Activated naive CD4-positive, alpha-beta T cell treated with anti-CD3 and anti-CD28 coated beads for 36 hours (primary cell): ENCODE measurements at regions not wholly inside any gene's neighbourhood (a gene's known extent, or its start where the extent isn't known, plus 50 kb on each side); places are given as distances from the start of the nearest gene placed in this dataset.

Experiments
- CTCF ChIA-PET: fragments of 350-600 bp; sonication (Branson Sonifier 250); formaldehyde crosslinking; loops from one replicate; lab custom pipeline; 2021; ENCODE audit warnings: antibody characterized with exemption; lab: Charles Lee
- DNase-seq: peaks from one replicate; pipeline ENCODE4 v3.0.0-alpha.2; 2020
- H3K27ac Mint-ChIP-seq: one replicate; pipeline ENCODE4 v1.8.0; 2021; ENCODE audit warnings: mild to moderate bottlenecking, mixed read lengths
- H3K27me3 Mint-ChIP-seq: one replicate; pipeline ENCODE4 v1.8.0; 2021; ENCODE audit warnings: low read depth, mixed read lengths
- H3K36me3 Mint-ChIP-seq: one replicate; pipeline ENCODE4 v1.8.0; 2021; ENCODE audit warnings: low read depth, mixed read lengths
- H3K4me1 Mint-ChIP-seq: one replicate; pipeline ENCODE4 v1.8.0; 2021; ENCODE audit warnings: low read depth, mixed read lengths
- H3K4me3 Mint-ChIP-seq: one replicate; pipeline ENCODE4 v1.8.0; 2021; ENCODE audit warnings: mild to moderate bottlenecking, moderate library complexity, mixed read lengths
- H3K9me3 Mint-ChIP-seq: one replicate; pipeline ENCODE4 v1.8.0; 2021; ENCODE audit warnings: mixed read lengths
- intact Hi-C: fragments of 100-400 bp; cut with micrococcal nuclease; formaldehyde crosslinking; loops from one replicate; pipeline ENCODE4 v1.15.1; 2023

- H3K4me1 Mint-ChIP-seq, result peaks cover 7% of the 10 kb centered on the region
- H3K9me3 Mint-ChIP-seq, result no peaks in the 10 kb centered on the region
- intact Hi-C loops, result no loop called here
- no peak overlapping the region for H3K27ac Mint-ChIP-seq
- no peaks in the 10 kb centered on the region for H3K36me3 Mint-ChIP-seq
- peaks cover 10% of the 10 kb centered on the region for H3K27me3 Mint-ChIP-seq
- no peak for DNase-seq
- CTCF ChIA-PET, result no interaction called here
- no peak overlapping the region for H3K4me3 Mint-ChIP-seq
Observed at GRCh38 chr9:95752129-95752731, 123.3 kb upstream of the ERCC6L2 start.

GRCh38 chr9:95751520-95751790 lies 124.0 kb upstream of the ERCC6L2 start:
- Mint-ChIP-seq H3K9me3 (no peaks in the 10 kb centered on the region), H3K4me3 (no peak overlapping the region), H3K36me3 (no peaks in the 10 kb centered on the region), H3K27me3 (peaks cover 10% of the 10 kb centered on the region), H3K27ac (no peak overlapping the region), H3K4me1 (peaks cover 7% of the 10 kb centered on the region)
- DNase-seq, result no peak
- CTCF ChIA-PET, result no interaction called here
- intact Hi-C loops, result no loop called here

GRCh38 chr9:95750725-95751519 lies 124.6 kb upstream of the ERCC6L2 start:
- no peak overlapping the region for H3K4me3 Mint-ChIP-seq
- intact Hi-C loops, result loop anchor here (1.0 kb wide), 1 partner anchor 27 kb away; no protein-coding TSS in a partner anchor
- CTCF ChIA-PET, result interaction anchor here (0.8 kb wide), 1 partner anchor 170 kb away, joined by 3 read pairs; no protein-coding TSS in a partner anchor
- no peak overlapping the region for H3K27ac Mint-ChIP-seq
- H3K4me1 Mint-ChIP-seq, result peaks cover 7% of the 10 kb centered on the region
- H3K9me3 Mint-ChIP-seq, result no peaks in the 10 kb centered on the region
- peaks cover 10% of the 10 kb centered on the region for H3K27me3 Mint-ChIP-seq
- DNase-seq, result peak; percentile 64
- no peaks in the 10 kb centered on the region for H3K36me3 Mint-ChIP-seq

GRCh38 chr9:95749493-95749892 lies 126.0 kb upstream of the ERCC6L2 start:
- Mint-ChIP-seq H3K4me1 (peaks cover 7% of the 10 kb centered on the region), H3K4me3 (no peak overlapping the region), H3K27ac (no peak overlapping the region), H3K36me3 (no peaks in the 10 kb centered on the region), H3K9me3 (no peaks in the 10 kb centered on the region), H3K27me3 (peaks cover 10% of the 10 kb centered on the region)
- CTCF ChIA-PET, result no interaction called here
- no peak for DNase-seq
- intact Hi-C loops, result no loop called here

- Mint-ChIP-seq H3K36me3 (no peaks in the 10 kb centered on the region), H3K27ac (no peak overlapping the region), H3K9me3 (no peaks in the 10 kb centered on the region), H3K4me3 (no peak overlapping the region), H3K4me1 (peaks cover 7% of the 10 kb centered on the region), H3K27me3 (peaks cover 7% of the 10 kb centered on the region)
- CTCF ChIA-PET, result interaction anchor here (0.6 kb wide), 1 partner anchor 89 kb away, joined by 3 read pairs; no protein-coding TSS in a partner anchor
- no peak for DNase-seq
- intact Hi-C loops, result no loop called here
Observed at GRCh38 chr9:95746408-95747180, 128.9 kb upstream of the ERCC6L2 start.

GRCh38 chr9:95742821-95743220 lies 132.7 kb upstream of the ERCC6L2 start:
- no peaks in the 10 kb centered on the region for H3K36me3 Mint-ChIP-seq
- CTCF ChIA-PET, result no interaction called here
- H3K4me3 Mint-ChIP-seq, result no peak overlapping the region
- intact Hi-C loops, result no loop called here
- H3K27ac Mint-ChIP-seq, result no peak overlapping the region
- H3K4me1 Mint-ChIP-seq, result no peaks in the 10 kb centered on the region
- no peak for DNase-seq
- H3K27me3 Mint-ChIP-seq, result no peaks in the 10 kb centered on the region
- H3K9me3 Mint-ChIP-seq, result no peaks in the 10 kb centered on the region

GRCh38 chr9:95741631-95742030 lies 133.9 kb upstream of the ERCC6L2 start:
- Mint-ChIP-seq H3K27me3 (no peaks in the 10 kb centered on the region), H3K27ac (no peak overlapping the region)
- no peak for DNase-seq

GRCh38 chr9:95740217-95741004 lies 135.1 kb upstream of the ERCC6L2 start:
- no peak overlapping the region for H3K27ac Mint-ChIP-seq
- no peak for DNase-seq
- CTCF ChIA-PET, result interaction anchor here (1.3 kb wide), 1 partner anchor 8 kb away, joined by 3 read pairs; no protein-coding TSS in a partner anchor
- peaks cover 4% of the 10 kb centered on the region for H3K4me1 Mint-ChIP-seq
- H3K36me3 Mint-ChIP-seq, result no peaks in the 10 kb centered on the region
- no peaks in the 10 kb centered on the region for H3K27me3 Mint-ChIP-seq
- H3K4me3 Mint-ChIP-seq, result no peak overlapping the region
- intact Hi-C loops, result no loop called here
- no peaks in the 10 kb centered on the region for H3K9me3 Mint-ChIP-seq

More at GRCh38 chr9:95741631-95742030, 133.9 kb upstream of the ERCC6L2 start:
- Mint-ChIP-seq H3K4me3 (no peak overlapping the region), H3K9me3 (no peaks in the 10 kb centered on the region), H3K4me1 (no peaks in the 10 kb centered on the region), H3K36me3 (no peaks in the 10 kb centered on the region)
- CTCF ChIA-PET, result interaction anchor here (0.8 to 1.3 kb wide), 2 partner anchors 8 to 9 kb away, joined by 3 read pairs; no protein-coding TSS in a partner anchor
- intact Hi-C loops, result no loop called here

- Mint-ChIP-seq H3K36me3 (no peaks in the 10 kb centered on the region), H3K27ac (no peak overlapping the region), H3K4me1 (peaks cover 21% of the 10 kb centered on the region), H3K9me3 (no peaks in the 10 kb centered on the region), H3K4me3 (no peak overlapping the region), H3K27me3 (no peaks in the 10 kb centered on the region)
- DNase-seq, result no peak
- intact Hi-C loops, result no loop called here
- CTCF ChIA-PET, result no interaction called here
Observed at GRCh38 chr9:95738438-95738837, 137.1 kb upstream of the ERCC6L2 start.

- Mint-ChIP-seq H3K4me1 (peaks cover 27% of the 10 kb centered on the region), H3K9me3 (no peaks in the 10 kb centered on the region), H3K27ac (no peak overlapping the region), H3K27me3 (peaks cover 3% of the 10 kb centered on the region), H3K36me3 (no peaks in the 10 kb centered on the region), H3K4me3 (no peak overlapping the region)
- intact Hi-C loops, result no loop called here
- CTCF ChIA-PET, result interaction anchor here (0.8 to 2.2 kb wide), 5 partner anchors 8 to 30 kb away, joined by 3 to 6 read pairs (median 3); no protein-coding TSS in a partner anchor
- DNase-seq, result no peak
Observed at GRCh38 chr9:95736891-95737522, 138.5 kb upstream of the ERCC6L2 start.

- intact Hi-C loops, result no loop called here
- Mint-ChIP-seq H3K27me3 (peaks cover 5% of the 10 kb centered on the region), H3K4me1 (peaks cover 27% of the 10 kb centered on the region), H3K9me3 (no peaks in the 10 kb centered on the region), H3K27ac (no peak overlapping the region), H3K36me3 (no peaks in the 10 kb centered on the region), H3K4me3 (no peak overlapping the region)
- peak; percentile 14 for DNase-seq
- CTCF ChIA-PET, result interaction anchor here (0.5 to 2.2 kb wide), 7 partner anchors 9 to 202 kb away, joined by 3 to 6 read pairs (median 3); no protein-coding TSS in a partner anchor
Observed at GRCh38 chr9:95736370-95736769, 139.1 kb upstream of the ERCC6L2 start.
